ENCODE measurements at regions not wholly inside any gene's neighbourhood (a gene's known extent, or its start where the extent isn't known, plus 50 kb on each side); places are given as distances from the start of the nearest gene placed in this dataset.
"Not testable (repeated sequence)": the region's sequence is repeated elsewhere in the genome, so short reads cannot be mapped to it uniquely, and the experiment has no call there.

DNA sequence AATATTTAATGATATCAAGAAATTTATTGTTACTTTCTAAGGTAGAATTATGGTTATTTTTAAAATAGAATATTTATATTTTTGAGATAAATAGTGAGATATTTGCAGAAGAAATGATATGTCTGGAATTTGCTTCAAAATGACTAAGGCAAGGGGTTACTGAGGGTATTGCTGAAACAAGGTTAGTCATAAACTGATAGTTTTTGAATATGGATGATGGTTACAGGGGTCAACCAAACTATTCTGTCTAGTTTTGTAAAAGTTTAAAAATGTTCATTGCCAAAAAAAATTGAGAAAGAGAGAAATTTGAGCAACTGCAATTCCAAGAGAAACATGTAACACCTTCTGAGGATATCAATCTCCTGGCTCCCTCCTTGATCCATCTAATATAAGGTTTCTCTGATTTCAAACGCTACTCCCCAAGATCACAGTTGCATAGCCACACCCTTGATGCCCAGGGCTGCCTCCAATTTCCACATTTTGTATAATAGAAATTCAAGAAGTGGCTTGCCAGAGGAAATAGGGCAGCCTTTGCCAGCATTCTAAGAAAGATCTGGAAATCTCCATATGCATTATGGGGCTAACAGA lies 159.4 kb upstream of the NAMPT start:
- Histone ChIP-seq H3K27me3 (ENCODE audit: control insufficient read depth, insufficient read depth, low read length) (no peaks in the 10 kb centered on the region), H3K36me3 (ENCODE audit: control insufficient read depth, insufficient read depth, low read length) (no peaks in the 10 kb centered on the region), H3K4me3 (ENCODE audit: low read depth, low read length) (no peak overlapping the region)
- POLR2A ChIA-PET, result no interaction called here
- TF ChIP-seq, protein P1, sequence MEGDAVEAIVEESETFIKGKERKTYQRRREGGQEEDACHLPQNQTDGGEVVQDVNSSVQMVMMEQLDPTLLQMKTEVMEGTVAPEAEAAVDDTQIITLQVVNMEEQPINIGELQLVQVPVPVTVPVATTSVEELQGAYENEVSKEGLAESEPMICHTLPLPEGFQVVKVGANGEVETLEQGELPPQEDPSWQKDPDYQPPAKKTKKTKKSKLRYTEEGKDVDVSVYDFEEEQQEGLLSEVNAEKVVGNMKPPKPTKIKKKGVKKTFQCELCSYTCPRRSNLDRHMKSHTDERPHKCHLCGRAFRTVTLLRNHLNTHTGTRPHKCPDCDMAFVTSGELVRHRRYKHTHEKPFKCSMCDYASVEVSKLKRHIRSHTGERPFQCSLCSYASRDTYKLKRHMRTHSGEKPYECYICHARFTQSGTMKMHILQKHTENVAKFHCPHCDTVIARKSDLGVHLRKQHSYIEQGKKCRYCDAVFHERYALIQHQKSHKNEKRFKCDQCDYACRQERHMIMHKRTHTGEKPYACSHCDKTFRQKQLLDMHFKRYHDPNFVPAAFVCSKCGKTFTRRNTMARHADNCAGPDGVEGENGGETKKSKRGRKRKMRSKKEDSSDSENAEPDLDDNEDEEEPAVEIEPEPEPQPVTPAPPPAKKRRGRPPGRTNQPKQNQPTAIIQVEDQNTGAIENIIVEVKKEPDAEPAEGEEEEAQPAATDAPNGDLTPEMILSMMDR (IDR thresholded peaks at IDR 0.05; ENCODE audit: insufficient read depth, low read depth, low read length), result no peak
- CTCF ChIA-PET, result no interaction called here
- DNase-seq (ENCODE audit: low read depth), result no peak

DNA sequence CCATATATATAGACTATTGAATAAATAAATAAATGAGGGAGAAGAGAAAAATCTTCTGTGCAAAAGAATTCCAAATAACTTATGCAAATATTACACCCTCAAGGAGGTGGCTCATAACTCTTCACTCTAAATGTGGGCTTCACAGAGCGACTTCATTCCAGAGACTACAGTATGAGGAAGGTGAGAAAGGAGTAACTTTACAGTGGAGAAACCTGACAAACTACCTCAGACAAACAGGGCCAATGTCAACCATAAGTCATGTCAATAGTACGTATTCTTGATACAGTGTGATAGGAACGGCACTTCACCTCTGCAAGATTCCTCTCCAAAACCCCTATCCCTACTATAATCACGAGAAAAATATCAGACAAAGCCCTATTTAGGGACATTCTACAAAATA lies 158.4 kb upstream of the NAMPT start:
- TF ChIP-seq, protein P1 (IDR thresholded peaks at IDR 0.05; ENCODE audit: insufficient read depth, low read depth, low read length), result no peak
- H3K36me3 ChIP-seq (ENCODE audit: control insufficient read depth, insufficient read depth, low read length), result no peaks in the 10 kb centered on the region
- no peaks in the 10 kb centered on the region for H3K27me3 ChIP-seq (ENCODE audit: control insufficient read depth, insufficient read depth, low read length)
- POLR2A ChIA-PET, result no interaction called here
- CTCF ChIA-PET, result no interaction called here
- no peak overlapping the region for H3K4me3 ChIP-seq (ENCODE audit: low read depth, low read length)
- DNase-seq (ENCODE audit: low read depth), result no peak

DNA sequence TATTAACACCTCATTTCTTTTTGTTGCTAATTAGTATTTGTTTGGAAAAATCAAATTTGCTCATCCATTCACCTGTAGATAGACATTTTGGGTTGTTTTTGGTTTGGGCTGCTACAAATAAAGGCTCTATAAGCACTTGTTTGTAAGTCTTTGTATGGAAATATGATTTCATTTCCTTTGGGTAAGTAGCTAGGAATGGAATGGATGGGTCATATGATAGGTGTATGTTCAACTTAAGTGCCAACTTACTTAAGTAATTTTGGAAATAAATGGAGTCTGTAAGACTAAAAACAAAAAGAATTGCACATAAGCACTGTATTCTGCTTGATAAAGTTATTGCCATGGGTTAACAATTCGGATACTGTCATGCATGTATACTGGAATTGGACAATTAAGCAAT lies 157.7 kb upstream of the NAMPT start:
- Histone ChIP-seq H3K4me3 (ENCODE audit: low read depth, low read length) (no peak overlapping the region), H3K27me3 (ENCODE audit: control insufficient read depth, insufficient read depth, low read length) (no peaks in the 10 kb centered on the region), H3K36me3 (ENCODE audit: control insufficient read depth, insufficient read depth, low read length) (no peaks in the 10 kb centered on the region)
- ChIA-PET CTCF (no interaction called here), POLR2A (no interaction called here)
- TF ChIP-seq, protein P1 (IDR thresholded peaks at IDR 0.05; ENCODE audit: insufficient read depth, low read depth, low read length), result no peak
- DNase-seq (ENCODE audit: low read depth), result no peak

DNA sequence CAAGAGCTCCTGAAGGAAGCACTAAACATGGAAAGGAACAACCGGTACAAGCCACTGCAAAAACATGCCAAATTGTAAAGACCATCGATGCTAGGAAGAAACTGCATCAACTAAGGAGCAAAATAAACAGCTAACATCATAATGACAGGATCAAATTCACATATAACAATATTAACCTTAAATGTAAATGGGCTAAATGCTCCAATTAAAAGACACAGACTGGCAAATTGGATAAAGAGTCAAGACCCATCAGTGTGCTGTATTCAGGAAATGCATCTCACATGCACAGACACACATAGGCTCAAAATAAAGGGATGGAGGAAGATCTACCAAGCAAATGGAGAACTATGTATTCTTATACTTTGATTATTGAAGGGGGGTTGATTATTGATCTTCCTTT lies 156.6 kb upstream of the NAMPT start:
- DNase-seq (ENCODE audit: low read depth); H3K4me3 ChIP-seq (ENCODE audit: low read depth, low read length); H3K36me3 ChIP-seq (ENCODE audit: control insufficient read depth, insufficient read depth, low read length); CTCF ChIA-PET; H3K27me3 ChIP-seq (ENCODE audit: control insufficient read depth, insufficient read depth, low read length); POLR2A ChIA-PET: not testable (repeated sequence)

DNA sequence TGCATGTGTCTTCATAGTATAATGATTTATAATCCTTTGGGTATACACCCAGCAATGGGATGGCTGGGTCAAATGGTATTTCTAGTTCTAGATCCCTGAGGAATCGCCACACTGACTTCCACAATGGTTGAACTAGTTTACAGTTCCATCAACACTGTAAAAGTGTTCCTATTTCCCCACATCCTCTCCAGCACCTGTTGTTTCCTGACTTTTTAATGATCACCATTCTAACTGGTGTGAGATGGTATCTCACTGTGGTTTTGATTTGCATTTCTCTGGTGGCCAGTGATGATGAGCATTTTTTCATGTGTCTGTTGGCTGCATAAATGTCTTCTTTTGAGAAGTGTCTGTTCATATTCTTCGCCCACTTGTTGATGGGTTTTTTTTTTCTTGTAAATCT lies 152.2 kb upstream of the NAMPT start:
- DNase-seq (ENCODE audit: low read depth); H3K4me3 ChIP-seq (ENCODE audit: low read depth, low read length); H3K36me3 ChIP-seq (ENCODE audit: control insufficient read depth, insufficient read depth, low read length); H3K27me3 ChIP-seq (ENCODE audit: control insufficient read depth, insufficient read depth, low read length); CTCF ChIA-PET; POLR2A ChIA-PET: not testable (repeated sequence)

DNA sequence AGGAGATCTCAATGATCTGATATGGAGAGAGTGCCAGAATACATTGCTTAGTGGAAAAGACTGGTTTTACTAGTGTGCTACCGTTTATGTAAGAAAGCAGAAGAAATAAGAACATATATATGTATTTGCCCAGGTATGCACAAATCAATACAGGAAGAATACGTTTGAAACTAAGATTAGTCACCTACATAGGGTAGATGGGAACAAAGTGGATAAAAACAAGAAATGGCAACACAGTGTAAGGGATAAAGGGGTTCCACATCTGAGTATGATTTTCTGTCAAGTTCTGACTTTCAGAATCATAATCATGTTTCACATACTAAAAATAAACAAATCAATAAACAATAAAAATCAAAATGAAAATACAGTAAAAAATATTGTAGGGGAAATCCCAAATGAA lies 148.6 kb upstream of the NAMPT start:
- ChIA-PET CTCF (no interaction called here), POLR2A (no interaction called here)
- no peaks in the 10 kb centered on the region for H3K27me3 ChIP-seq (ENCODE audit: control insufficient read depth, insufficient read depth, low read length)
- H3K4me3 ChIP-seq (ENCODE audit: low read depth, low read length), result no peak overlapping the region
- H3K36me3 ChIP-seq (ENCODE audit: control insufficient read depth, insufficient read depth, low read length), result no peaks in the 10 kb centered on the region
- TF ChIP-seq, protein P1 (IDR thresholded peaks at IDR 0.05; ENCODE audit: insufficient read depth, low read depth, low read length), result no peak
- DNase-seq (ENCODE audit: low read depth), result no peak
